GM21723 (cell line): ENCODE measurements at regions not wholly inside any gene's neighbourhood (a gene's known extent, or its start where the extent isn't known, plus 50 kb on each side); places are given as distances from the start of the nearest gene placed in this dataset.
"Not testable (repeated sequence)": the region's sequence is repeated elsewhere in the genome, so short reads cannot be mapped to it uniquely, and the experiment has no call there.

Experiments used
- ATAC-seq: cut with Tn5 transposase; IDR thresholded peaks from one replicate; pipeline ENCODE4 v1.9.1; 2021; ENCODE audit warnings: mild to moderate bottlenecking, moderate library complexity; ENCODE audit not compliant: unreplicated experiment

GRCh38 chr3:72028726-72029125, 243.8 kb upstream of the PROK2 start:
- not testable (repeated sequence) for ATAC-seq

- ATAC-seq = not testable (repeated sequence)
These were observed 243.4 kb upstream of the PROK2 start for GRCh38 chr3:72028307-72028706.

DNA sequence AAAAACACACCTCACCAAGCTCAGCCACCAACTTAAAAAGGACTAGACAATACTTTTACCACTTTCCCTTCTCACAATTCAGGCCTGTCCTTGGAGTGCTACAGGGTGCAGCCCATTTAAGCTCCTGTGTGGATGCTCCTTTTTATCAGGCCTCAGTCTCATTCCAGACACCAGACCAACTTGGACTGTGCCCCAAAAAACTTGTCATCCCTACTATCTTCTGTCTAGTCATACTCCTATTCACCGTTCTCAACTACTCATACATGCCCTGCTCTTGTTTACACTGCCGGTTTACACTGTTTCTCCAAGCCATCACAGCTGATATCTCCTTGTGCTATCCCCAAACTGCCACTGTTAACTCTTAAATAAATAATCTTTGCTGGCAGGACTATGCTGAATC, 242.8 kb upstream of the PROK2 start:
- not testable (repeated sequence) for ATAC-seq

GRCh38 chr3:72022027-72022426, 237.1 kb upstream of the PROK2 start:
- ATAC-seq = no peak

- no peak for ATAC-seq
These were observed 236.6 kb upstream of the PROK2 start for GRCh38 chr3:72021531-72021930.

GRCh38 chr3:72018343-72018984, 233.5 kb upstream of the PROK2 start:
- ATAC-seq = no peak

GRCh38 chr3:72017935-72018334, 233.0 kb upstream of the PROK2 start:
- no peak for ATAC-seq

- ATAC-seq = no peak
These were observed 232.4 kb upstream of the PROK2 start for GRCh38 chr3:72017311-72017710.

DNA sequence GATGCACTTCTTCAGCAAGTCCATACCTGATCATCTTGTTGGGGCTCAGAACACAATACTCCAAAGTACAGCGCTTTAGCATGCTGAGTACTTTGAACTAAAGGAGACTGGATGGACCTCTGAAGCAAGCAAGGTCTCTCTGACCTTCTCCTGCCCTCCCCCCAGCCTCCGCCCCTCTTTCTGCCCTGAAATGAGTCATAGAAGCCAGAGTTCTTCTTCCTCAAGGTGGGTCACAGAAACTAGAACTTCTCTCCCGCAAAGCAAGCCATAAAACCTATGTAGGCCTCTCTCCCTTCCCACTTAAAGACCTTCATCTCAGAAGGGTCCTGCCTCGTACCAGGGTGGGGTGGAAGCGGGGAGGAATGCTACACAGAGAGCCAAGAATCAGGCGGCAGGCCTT, 230.5 kb upstream of the PROK2 start:
- no peak for ATAC-seq

DNA sequence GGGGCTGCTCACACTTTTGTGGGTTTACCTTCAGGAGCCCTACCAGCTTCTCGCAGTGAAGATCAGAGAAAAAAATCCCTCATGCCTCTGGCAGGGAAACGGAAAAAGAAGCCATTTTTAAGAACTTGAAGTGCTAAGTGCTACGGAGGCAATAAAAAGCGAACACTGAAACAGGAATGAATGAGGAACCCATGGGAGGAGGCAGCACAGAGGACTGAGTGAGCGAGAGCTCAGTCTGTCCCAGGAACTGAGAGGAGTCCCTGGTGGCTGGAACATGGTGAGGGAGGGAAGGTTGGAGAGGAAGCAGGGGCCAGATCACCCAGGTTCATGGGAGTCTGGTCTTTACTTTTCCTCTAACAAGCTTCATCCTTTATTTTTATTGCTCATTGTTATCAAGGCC, 228.1 kb upstream of the PROK2 start:
- no peak for ATAC-seq

DNA sequence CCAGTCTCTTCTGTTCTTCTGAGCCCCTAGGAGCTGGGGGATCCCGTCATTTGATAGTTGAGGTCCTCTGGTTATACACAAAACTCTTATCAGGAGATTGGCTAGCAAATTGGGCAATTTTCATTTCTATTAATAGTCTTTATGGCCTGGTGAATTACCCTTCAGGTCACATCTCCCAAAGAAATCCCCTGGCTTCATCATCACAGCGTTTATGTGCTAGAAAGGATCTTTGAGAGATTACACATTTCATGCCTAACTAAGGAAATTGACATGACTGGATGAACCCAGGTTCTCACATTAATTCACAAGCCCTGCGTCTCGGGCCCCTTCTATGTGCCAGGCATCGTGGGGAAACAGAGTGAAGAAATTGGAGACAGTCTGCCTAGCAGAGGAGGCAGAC, 227.4 kb upstream of the PROK2 start:
- ATAC-seq = no peak

GRCh38 chr3:72011485-72011884, 226.5 kb upstream of the PROK2 start:
- ATAC-seq = no peak

GRCh38 chr3:72009851-72010443, 225.0 kb upstream of the PROK2 start:
- no peak for ATAC-seq

DNA sequence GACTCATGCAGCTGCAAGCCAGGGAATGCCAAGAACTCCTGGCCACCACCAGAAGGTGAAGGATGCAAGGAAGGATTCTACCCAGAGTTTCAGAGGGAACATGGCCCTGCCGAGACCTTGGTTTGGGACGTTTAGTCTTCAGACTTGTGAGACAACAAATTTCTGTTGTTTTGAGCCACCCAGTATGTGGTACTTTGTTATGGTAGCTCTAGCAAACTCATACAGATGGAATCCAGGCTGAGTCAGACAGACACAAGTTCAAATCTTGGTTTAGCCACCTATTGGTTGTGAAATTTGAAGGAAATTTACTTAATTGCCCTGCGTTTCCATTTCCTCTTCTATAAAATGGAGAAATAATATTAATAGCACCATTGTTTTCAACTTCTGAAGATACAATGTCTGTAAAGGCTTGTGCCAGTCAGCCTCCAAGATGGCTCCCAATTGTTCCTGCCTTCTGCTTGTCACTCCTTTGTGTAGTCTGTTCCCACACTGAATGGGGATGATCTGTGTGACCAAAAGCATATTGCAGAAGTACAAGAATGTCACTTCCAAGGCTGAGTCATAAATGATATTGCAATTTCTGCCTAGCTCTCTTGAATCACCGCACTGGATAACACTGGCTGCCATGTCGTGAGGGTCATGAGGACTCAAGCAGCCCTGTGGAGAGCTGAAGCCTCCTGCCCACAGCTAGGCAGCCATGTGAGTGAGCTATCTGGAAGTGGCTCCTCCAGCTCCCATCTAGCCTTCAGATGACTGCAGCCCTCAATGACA, 223.5 kb upstream of the PROK2 start:
- no peak for ATAC-seq

- ATAC-seq = no peak
These were observed 221.9 kb upstream of the PROK2 start for GRCh38 chr3:72006631-72007556.

GRCh38 chr3:72004749-72005292, 219.9 kb upstream of the PROK2 start:
- no peak for ATAC-seq

- ATAC-seq = no peak
These were observed 219.0 kb upstream of the PROK2 start for GRCh38 chr3:72003936-72004335.

- ATAC-seq = no peak
These were observed 216.8 kb upstream of the PROK2 start for GRCh38 chr3:72001758-72002157.

DNA sequence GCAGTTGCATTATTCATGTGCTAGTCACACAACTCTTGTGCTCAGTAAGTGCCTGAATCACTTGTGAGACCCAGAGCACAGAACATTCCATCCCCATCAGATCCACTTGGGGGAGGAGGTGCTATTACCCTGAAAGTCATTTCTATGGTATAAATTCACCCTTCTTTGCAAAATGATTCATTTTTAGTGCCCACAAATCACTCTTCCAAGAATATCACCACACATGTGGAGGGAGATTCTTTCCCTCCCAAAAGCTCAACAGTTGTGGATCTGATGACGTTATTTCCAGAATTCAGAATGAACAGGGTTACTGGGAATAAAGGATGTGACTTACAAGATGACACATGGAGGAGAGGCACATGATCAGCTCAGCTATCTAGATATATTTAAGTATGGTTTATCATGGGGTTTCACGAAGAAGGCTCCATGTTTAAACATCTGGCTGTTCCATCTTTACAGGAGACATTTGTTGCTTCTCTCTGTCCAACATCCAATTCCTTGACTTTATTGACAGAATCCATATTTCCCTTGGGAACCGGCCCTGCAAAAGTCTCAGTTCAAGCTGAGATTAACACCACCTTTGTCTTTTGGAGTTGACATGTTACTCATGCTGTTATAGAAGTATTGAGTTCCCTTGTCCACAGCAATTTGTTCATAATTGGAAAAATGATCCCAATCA, 214.2 kb upstream of the PROK2 start:
- ATAC-seq = no peak

GRCh38 chr3:71997066-71997653, 212.2 kb upstream of the PROK2 start:
- ATAC-seq = no peak
